Epithelial cell of esophagus (primary cell): ENCODE measurements at regions not wholly inside any gene's neighbourhood (a gene's known extent, or its start where the extent isn't known, plus 50 kb on each side); places are given as distances from the start of the nearest gene placed in this dataset.

Experiments
- DNase-seq: peaks from one replicate; pipeline ENCODE4 v3.0.0; 2010; ENCODE audit warnings: low read depth
- H3K4me3 ChIP-seq: 2 replicates; pipeline ENCODE4 v1.5.1; 2011; ENCODE audit warnings: mild to moderate bottlenecking, low read length, control low read depth
- CTCF ChIP-seq: IDR thresholded peaks from 2 replicates; pipeline ENCODE4 v1.5.1; 2011; ENCODE audit warnings: low read depth, mild to moderate bottlenecking, low read length, control low read depth, inconsistent platforms; ENCODE audit not compliant: insufficient read depth; ENCODE audit errors: missing control alignments

DNA sequence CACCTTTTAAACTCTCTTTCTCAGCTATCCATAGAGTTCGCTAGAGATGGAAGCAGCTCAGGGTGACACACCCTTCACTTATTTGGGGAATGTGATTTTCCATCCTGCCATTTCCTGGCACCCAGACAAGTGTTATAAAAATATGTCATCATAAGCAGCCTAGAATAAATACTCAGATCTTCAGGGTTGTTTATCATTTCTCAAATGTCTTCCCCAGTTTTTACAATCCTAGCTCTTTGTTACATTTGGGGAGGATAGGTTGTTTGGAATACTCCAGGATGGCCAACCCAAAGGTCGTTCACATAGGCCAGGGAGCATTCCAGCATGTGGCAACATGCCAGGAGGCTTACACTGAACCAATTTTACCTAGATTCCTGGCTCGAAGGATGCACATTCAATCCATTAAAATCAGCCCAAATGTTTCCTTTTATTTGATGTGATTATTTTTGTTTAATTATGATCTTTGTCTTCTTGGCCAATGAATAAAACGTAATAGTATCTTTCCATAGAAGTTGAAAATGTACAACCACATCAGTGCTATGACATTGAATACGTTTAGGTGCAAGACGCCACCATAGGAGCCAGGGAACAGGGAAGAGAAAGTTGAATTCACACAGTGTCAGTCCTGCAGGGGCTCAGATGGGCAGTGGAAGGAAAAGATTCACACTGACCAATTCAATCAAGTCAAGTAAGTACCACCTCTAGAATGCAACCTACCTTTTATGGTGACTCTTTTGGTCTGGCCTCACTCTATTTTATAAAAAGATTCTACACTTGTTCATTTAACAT is 537.7 kb upstream of the MDFIC2 start:
- DNase-seq: peak; percentile 84
- H3K4me3 ChIP-seq: no peak overlapping the region
- no peak for TF ChIP-seq CTCF

GRCh38 chr3:70840106-70840870 is 527.9 kb upstream of the MDFIC2 start:
- DNase-seq: peak; percentile 54
- H3K4me3 ChIP-seq: no peak overlapping the region
- TF ChIP-seq CTCF: no peak

DNA sequence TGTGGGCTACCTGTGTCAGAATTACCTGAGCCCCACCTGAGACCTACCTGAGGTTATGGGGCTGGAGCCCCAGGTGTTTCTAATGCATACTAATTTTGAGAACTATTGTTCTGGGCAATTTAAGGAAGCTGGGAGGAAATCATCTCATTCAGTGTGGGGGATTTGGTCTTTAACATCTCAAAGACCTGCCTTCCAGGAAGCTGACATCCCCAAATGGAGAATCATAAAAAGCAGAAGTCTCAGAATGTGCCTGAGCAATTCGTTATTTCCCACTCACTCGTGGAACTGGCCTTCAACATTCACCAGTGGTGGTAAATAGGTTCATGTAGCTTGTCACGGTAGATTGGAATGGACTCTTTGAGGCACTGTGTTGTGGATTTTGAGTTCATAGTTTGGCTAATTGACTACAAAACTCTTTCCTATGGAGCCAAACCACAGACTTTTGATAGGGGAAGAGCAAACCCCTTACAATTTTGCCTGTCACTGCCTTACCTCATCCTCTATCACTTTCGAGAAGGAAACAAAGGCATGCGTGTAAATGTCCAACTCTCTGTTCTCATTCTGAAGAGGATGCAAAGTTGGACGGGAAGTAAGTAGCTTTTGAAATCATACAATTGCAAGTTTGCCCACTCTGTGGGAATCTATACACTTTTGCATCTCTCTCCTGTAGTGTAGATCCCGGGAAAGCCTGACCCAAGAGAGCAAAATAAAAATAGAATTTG is 521.0 kb upstream of the MDFIC2 start:
- no peak overlapping the region for H3K4me3 ChIP-seq
- no peak for DNase-seq
- no peak for TF ChIP-seq CTCF

- DNase-seq: no peak
- no peak for TF ChIP-seq CTCF
- H3K4me3 ChIP-seq: no peak overlapping the region
Measured at GRCh38 chr3:70832834-70833205, 520.4 kb upstream of the MDFIC2 start.

DNA sequence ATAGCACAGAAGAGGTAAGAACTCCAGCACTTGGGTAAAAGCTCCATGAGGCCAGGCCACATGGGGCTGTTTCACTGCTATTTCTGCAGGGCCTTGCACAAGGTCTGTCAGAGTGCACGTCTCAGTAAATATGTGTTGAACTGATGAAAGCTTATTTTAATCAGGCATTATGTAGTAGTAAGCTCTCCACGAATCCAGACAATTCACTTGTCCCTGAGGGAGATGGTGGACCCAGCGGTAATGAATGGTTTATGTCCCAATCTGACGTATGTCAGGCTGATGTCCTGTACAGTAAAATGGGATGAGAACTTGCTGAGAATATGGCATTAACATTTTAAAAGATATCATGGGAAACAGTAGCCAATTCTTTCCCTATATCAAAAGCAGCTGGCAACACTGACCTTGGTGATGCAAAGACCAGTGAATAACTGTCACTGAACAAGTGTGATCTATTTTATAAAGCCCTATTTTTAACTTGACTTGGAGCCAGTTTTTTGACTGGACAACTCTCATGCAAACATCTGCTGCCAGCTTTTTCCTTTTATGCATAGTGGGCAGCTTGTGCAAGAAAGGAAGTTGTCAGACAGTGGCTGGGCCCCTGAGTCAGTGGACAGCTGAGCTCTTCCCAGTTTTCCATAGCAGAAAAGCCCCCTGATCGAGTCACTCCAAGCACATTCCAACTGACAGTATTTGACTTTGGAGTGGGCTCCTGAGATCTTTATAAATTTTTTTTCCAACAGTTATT is 519.8 kb upstream of the MDFIC2 start:
- TF ChIP-seq CTCF: no peak
- H3K4me3 ChIP-seq: no peak overlapping the region
- peak; percentile 26 for DNase-seq

GRCh38 chr3:70829092-70829491 is 516.7 kb upstream of the MDFIC2 start:
- TF ChIP-seq CTCF: no peak
- no peak for DNase-seq
- H3K4me3 ChIP-seq: no peak overlapping the region
